SIG-M5 treated with dmso at 0.1 percent for 504 hours (cell line): ENCODE measurements at regions not wholly inside any gene's neighbourhood (a gene's known extent, or its start where the extent isn't known, plus 50 kb on each side); places are given as distances from the start of the nearest gene placed in this dataset.
A peak's percentile ranks its signal among the peaks of the same experiment; 100 is the strongest.

Experiments
- DNase-seq: peaks from one replicate; lab custom pipeline; 2025; ENCODE audit not compliant: unreplicated experiment; lab: John Stamatoyannopoulos, UW

DNA sequence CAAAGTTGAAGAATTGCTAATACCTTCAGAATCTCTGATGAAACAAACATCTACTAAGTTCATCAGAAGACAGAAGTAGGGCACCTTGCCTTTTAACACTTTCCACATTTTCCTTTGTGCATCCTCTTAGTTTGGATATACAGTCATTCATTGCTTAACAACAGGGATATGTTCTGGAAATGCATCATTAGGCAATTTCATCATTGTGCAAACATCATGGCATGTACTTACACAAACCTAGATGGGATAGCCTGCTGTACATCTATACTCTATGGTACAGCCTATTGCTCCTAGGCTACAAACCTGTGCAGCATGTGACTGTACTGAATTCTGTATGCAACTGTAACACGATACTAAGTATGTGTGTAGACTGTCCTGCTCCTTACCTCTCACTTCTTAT, 169.8 kb downstream of the SUCLA2 start:
- no peak for DNase-seq

GRCh38 chr13:47829690-47830089, 171.4 kb downstream of the SUCLA2 start:
- no peak for DNase-seq

GRCh38 chr13:47826471-47826870, 174.6 kb downstream of the SUCLA2 start:
- DNase-seq: no peak

GRCh38 chr13:47822036-47822435, 179.0 kb downstream of the SUCLA2 start:
- DNase-seq: no peak

GRCh38 chr13:47816831-47817230, 184.2 kb downstream of the SUCLA2 start:
- no peak for DNase-seq

DNA sequence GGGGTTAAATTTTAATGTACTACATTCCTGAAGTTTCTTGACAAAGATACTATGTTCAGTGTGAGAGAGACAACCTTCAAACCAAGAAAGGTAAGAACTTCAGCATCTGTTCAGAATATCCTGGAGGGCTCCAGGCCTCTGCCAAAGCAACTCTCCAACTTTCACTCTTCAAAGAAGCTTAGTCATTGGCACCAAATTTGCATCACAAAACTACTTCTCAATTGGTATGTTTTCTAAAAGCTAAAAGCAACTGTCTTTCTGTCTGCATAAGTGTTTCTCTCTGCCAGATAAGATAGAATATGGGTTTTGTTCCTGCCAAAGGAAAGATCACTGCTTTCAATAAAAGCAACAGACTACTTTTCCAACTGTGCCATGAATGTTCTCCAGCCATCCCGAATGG, 187.4 kb downstream of the SUCLA2 start:
- no peak for DNase-seq

- DNase-seq: no peak
These were observed 191.7 kb downstream of the SUCLA2 start for GRCh38 chr13:47809411-47809810.

- DNase-seq: no peak
These were observed 197.9 kb downstream of the SUCLA2 start for GRCh38 chr13:47803131-47803530.

DNA sequence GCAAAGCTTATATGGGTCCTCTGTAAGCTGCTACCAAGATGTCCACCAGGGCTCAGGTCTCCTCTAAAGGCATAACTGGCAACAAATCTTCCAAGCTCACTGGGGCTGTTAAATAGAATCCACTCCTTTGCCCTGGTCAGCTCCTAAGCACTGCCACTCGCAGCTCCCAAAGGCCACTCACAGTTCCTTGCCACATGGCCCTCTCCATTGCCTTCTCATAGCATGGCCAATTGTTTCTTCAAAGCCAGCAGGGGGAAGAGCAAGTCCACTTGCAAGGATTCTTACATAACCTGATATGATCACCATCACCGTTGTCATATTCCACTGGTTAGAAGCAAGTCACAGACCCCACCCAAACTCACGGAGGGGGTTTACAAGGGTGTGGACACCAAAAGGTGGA, 199.5 kb downstream of the SUCLA2 start:
- no peak for DNase-seq

DNA sequence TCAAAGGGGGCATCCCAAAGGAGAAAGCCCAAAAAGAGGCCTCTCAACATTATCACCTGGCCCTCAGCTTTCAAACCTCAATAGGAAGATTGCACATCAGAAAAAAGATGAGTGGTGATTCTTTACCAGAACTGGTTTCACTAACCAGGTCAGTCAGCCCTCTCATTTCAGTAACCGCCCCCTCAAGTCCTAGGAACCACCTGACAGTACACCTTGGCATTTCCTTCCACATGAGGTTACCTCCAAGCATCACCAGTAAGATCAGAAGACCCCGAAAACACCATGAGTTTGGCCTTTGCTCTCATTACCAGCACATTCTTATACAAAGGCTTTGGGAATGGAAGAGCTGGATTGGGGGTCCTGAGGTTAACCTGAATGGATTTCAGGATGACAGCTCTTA, 200.5 kb downstream of the SUCLA2 start:
- no peak for DNase-seq

DNA sequence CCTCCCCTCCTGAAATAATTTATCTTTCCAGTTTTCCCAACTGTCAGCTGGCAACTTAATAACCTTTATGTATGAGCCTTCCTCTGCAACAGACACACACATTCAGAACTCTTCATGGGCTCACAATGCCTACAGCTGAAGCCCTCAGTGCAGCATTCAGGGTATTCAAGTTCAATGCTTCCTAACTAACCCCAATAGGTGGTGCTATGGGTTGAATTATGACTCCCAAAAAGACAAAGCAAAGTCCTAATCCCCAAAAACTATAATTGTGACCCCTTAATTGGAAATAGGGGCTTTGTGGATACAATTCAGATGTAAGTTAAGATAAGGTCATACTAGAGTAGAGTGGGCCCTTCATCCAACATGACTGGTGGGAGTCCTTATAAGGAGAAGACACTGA, 202.2 kb downstream of the SUCLA2 start:
- peak; percentile 17 for DNase-seq

DNA sequence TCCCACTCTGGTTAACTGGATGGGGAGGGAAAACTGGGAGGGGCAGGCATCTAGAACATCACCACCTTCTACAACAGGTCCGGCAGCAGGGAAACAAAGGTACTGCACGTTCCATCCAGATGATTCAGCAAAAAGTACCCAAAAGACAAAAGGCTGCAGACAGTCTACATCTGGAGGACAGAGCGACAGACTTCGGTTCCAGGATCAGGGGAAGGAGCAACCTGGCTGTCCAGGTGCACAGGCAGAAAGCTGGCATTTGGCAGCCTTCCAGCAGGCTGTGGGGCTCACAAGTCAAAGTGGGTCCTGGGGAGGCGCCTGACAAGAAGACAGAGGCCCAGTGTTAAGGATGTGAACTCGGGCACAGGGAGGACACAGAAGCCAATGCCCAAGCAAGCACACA, 202.9 kb downstream of the SUCLA2 start:
- no peak for DNase-seq

DNA sequence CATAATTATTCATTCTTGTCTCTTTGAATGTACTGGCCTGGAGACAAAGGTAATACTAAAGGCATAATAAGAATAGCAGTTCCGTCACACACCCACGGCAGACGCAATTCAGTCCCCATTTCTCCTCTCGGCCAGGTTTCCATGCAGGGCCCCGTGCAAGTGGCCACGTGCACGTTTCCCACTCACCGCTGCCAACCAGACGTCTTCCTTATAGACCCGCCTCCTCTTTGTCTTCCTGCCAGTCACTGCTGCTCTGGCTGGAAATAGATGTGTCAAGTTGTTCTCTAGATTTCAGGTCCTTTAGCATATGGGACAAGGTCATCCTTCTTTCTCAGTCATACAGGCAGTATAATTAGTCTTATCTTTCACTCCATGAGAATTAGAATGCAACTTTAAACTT, 204.3 kb downstream of the SUCLA2 start:
- no peak for DNase-seq

DNA sequence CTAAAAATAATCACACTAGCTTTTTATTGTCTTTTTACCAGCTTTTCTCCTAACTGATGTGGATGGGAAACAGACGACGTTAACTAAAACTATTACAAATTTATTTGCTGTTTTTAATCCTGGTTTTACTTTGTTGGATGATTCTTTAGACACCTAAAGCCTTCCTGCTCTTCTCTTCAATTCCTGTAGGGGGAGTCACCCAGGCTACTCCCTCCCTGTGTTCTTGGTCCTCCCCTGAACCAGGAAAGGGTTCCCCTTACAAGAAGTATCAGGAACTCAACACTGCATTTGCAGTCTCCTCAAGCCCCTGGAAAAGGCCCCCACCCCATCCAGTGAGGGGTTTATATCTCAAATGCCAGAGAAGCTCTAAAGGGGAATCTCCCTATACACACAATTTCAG, 206.1 kb downstream of the SUCLA2 start:
- peak; percentile 33 for DNase-seq

GRCh38 chr13:47790755-47791154, 210.3 kb downstream of the SUCLA2 start:
- no peak for DNase-seq

DNA sequence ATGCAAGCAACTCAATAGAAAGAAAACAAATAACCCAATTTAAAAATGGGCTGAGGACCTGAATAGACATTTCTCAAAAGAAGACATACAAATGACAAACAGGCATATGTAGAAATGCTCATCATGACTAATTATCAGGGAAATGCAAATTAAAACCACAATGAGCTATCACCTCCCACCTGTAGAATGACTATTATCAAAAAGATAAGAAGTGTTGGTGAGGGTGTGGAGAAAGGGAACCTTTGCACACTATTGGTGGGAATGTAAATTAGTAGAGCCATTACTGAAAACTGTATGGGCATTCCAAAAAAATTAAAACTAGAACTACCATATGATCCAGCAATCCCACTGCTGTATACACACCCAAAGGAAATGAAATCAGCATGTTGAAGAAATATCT, 212.2 kb downstream of the SUCLA2 start:
- no peak for DNase-seq

- DNase-seq: no peak
These were observed 226.4 kb downstream of the SUCLA2 start for GRCh38 chr13:47774671-47774994.

DNA sequence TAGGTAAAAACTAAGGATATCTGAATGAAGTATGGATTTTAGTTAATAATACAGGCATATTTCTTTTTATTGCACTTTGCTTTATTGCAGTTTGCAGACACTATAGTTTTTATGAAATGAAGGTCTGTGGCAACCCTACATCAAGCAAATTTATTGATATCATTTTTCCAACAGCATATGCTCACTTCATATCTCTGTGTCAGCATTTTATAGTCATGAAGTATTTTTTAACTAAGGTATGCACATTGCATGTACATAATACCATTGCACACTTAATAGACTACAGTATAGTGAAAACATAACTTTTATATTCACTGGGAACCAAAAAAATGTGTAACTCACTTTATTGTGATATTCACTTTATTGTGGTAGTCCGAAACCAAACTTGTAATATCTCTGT, 236.3 kb downstream of the SUCLA2 start:
- no peak for DNase-seq

GRCh38 chr13:47757466-47758080, 243.5 kb downstream of the SUCLA2 start:
- DNase-seq: no peak

DNA sequence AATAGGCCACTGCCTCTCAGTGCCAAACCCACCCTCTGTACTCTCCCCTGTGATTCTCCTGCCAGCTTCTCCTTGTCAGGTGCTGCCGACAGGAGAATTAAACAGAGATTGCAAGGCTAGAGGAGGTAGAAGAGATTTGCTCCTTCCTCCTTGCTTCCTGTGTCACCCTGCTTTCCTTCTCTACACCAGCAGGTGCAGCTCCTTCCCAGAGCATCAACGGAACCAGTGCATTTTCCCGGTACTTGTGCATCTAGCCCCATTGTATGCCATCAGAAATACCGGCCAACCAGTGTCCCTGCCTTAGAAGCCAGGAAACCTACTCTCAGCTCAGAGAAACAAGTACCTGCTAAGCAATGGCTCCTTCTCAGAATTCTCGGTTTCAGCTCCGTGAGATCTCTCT, 253.2 kb downstream of the SUCLA2 start:
- DNase-seq: no peak

- DNase-seq: no peak
These were observed 274.7 kb downstream of the SUCLA2 start for GRCh38 chr13:47726394-47726793.

- DNase-seq: no peak
These were observed 277.2 kb downstream of the SUCLA2 start for GRCh38 chr13:47723898-47724297.

GRCh38 chr13:47719164-47719563, 281.9 kb downstream of the SUCLA2 start:
- DNase-seq: no peak

GRCh38 chr13:47718556-47718955, 282.5 kb downstream of the SUCLA2 start:
- DNase-seq: no peak
